ENCODE measurements at regions not wholly inside any gene's neighbourhood (a gene's known extent, or its start where the extent isn't known, plus 50 kb on each side); places are given as distances from the start of the nearest gene placed in this dataset.

DNA sequence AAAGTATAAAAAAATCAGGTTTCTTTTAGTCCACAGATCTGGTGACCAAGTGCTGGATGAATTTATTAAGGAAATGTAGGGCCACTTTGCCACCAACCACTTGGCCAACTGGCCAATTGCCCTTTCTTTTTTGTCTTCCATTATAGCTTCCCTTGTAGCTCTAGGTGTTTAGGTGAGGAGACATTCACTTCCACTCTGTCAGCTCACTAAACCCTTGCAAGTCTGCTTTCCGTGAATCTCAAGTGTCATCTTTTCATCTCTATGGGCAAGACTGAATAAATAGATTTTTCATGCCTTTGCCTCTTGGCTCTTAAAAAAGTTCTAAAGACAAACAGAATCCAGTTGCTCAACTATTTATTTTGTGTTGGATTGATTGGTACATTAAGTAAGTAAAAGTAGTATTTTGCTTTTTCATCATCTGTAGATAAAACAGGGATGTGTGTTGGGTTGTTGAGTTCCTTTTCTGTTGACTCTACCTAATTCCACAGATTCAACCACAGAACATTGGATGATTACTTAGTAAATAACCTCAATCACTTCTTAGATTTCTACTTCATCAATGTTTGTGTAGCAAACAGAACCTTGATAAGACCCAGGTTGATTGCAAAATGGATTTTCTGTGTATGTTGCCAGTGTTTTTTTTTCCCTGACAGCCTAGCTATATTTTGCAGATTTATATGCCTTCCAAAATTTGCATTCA lies 68.1 kb upstream of the GRXCR1 start:
- TF ChIP-seq, protein P1, sequence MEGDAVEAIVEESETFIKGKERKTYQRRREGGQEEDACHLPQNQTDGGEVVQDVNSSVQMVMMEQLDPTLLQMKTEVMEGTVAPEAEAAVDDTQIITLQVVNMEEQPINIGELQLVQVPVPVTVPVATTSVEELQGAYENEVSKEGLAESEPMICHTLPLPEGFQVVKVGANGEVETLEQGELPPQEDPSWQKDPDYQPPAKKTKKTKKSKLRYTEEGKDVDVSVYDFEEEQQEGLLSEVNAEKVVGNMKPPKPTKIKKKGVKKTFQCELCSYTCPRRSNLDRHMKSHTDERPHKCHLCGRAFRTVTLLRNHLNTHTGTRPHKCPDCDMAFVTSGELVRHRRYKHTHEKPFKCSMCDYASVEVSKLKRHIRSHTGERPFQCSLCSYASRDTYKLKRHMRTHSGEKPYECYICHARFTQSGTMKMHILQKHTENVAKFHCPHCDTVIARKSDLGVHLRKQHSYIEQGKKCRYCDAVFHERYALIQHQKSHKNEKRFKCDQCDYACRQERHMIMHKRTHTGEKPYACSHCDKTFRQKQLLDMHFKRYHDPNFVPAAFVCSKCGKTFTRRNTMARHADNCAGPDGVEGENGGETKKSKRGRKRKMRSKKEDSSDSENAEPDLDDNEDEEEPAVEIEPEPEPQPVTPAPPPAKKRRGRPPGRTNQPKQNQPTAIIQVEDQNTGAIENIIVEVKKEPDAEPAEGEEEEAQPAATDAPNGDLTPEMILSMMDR (IDR thresholded peaks at IDR 0.05 in 2 of 3, conservative IDR thresholded peaks at IDR 0.05 in 1 of 3; ENCODE audit: borderline replicate concordance in 1 of 3, insufficient read depth in 1 of 3, low read depth in 2 of 3, low read length in 2 of 3), result no peak
- no peak for TF ChIP-seq RAD21 (IDR thresholded peaks at IDR 0.05; ENCODE audit: low read depth)
